ENCODE measurements at regions not wholly inside any gene's neighbourhood (a gene's known extent, or its start where the extent isn't known, plus 50 kb on each side); places are given as distances from the start of the nearest gene placed in this dataset.

DNA sequence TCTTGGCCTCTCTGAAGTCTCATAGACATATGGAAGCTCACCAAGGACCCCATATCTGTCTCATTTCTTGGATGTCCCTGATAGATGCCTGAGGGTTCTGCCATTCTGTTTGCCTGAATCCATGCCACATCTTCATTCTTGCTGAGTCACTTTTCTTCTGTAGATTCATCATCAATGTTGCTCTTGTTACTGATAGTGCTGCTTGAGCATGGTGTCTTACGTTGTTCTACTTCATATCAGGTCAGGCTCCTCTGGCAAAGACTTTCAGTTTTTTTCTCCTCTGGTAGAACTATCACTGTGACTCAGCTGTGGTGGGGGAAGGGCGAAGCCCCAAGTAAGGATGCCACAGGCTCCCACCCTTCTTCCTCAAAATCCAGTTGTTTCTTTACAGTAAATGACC is 885.2 kb downstream of the DCDC2C start:
- CTCF ChIA-PET: no interaction called here
- no peaks in the 10 kb centered on the region for H3K36me3 Mint-ChIP-seq (ENCODE audit: insufficient read depth, unreplicated experiment)
- TF ChIP-seq, protein P1, sequence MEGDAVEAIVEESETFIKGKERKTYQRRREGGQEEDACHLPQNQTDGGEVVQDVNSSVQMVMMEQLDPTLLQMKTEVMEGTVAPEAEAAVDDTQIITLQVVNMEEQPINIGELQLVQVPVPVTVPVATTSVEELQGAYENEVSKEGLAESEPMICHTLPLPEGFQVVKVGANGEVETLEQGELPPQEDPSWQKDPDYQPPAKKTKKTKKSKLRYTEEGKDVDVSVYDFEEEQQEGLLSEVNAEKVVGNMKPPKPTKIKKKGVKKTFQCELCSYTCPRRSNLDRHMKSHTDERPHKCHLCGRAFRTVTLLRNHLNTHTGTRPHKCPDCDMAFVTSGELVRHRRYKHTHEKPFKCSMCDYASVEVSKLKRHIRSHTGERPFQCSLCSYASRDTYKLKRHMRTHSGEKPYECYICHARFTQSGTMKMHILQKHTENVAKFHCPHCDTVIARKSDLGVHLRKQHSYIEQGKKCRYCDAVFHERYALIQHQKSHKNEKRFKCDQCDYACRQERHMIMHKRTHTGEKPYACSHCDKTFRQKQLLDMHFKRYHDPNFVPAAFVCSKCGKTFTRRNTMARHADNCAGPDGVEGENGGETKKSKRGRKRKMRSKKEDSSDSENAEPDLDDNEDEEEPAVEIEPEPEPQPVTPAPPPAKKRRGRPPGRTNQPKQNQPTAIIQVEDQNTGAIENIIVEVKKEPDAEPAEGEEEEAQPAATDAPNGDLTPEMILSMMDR (IDR thresholded peaks at IDR 0.05; ENCODE audit: unreplicated experiment): no peak
- intact Hi-C loops (cut with micrococcal nuclease): no loop called here
- H3K27ac Mint-ChIP-seq (ENCODE audit: low read depth, unreplicated experiment): no peak overlapping the region
- BruUV-seq (replicated peaks): no TSS peak
- H3K9me3 Mint-ChIP-seq (ENCODE audit: unreplicated experiment): no peaks in the 10 kb centered on the region
- no peak overlapping the region for H3K4me3 Mint-ChIP-seq (ENCODE audit: unreplicated experiment)
- no peaks in the 10 kb centered on the region for H3K27me3 Mint-ChIP-seq (ENCODE audit: insufficient read depth, unreplicated experiment)
- H3K4me1 Mint-ChIP-seq (ENCODE audit: insufficient read depth, unreplicated experiment): no peaks in the 10 kb centered on the region
- POLR2A ChIA-PET: no interaction called here
- DNase-seq (ENCODE audit: unreplicated experiment): no peak

DNA sequence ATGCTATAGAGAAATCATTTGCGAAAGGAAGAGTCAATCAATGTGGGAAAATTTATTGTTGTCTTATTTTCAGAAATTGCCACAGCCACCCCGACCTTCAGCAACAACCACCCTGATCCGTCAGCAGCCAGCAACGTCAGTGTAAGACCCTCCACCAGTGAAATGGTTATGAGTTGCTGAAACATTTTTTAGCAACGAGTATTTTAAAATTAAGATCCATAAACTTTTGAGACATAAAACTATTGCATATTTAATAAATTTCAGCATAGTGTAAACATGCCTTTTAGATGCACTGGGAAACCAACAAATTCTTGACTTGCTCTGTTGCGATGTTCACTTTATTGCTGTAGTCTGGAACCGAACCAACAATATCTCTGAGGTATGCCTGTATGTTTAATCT is 887.9 kb downstream of the DCDC2C start:
- Mint-ChIP-seq H3K4me3 (ENCODE audit: unreplicated experiment) (no peak overlapping the region), H3K27ac (ENCODE audit: low read depth, unreplicated experiment) (no peak overlapping the region), H3K27me3 (ENCODE audit: insufficient read depth, unreplicated experiment) (no peaks in the 10 kb centered on the region), H3K4me1 (ENCODE audit: insufficient read depth, unreplicated experiment) (no peaks in the 10 kb centered on the region), H3K36me3 (ENCODE audit: insufficient read depth, unreplicated experiment) (no peaks in the 10 kb centered on the region), H3K9me3 (ENCODE audit: unreplicated experiment) (no peaks in the 10 kb centered on the region)
- DNase-seq (ENCODE audit: unreplicated experiment): no peak
- no TSS peak for BruUV-seq (replicated peaks)
- TF ChIP-seq, protein P1 (IDR thresholded peaks at IDR 0.05; ENCODE audit: unreplicated experiment): no peak
- intact Hi-C loops (cut with micrococcal nuclease): no loop called here
- POLR2A ChIA-PET: no interaction called here
- CTCF ChIA-PET: no interaction called here

DNA sequence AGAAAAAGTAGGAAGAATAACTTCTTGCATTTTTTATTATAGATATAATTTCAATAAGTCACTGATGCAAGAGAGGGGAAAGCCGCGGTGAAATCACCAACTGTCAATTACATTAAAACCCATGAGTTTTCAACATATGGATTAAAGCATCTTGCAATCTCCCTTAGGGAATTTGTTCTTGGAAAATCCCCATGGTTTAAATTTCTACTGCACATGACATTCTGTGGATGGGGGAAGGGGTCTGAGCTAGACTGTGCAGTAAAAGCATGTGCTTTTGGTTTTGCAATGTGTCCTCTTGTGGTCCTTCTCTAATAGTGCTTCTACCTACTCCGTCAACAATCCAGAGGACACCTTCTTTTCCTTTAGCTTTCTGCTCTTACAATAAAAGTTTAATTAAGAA is 894.0 kb downstream of the DCDC2C start:
- Mint-ChIP-seq H3K36me3 (ENCODE audit: insufficient read depth, unreplicated experiment) (no peaks in the 10 kb centered on the region), H3K4me1 (ENCODE audit: insufficient read depth, unreplicated experiment) (no peaks in the 10 kb centered on the region), H3K27ac (ENCODE audit: low read depth, unreplicated experiment) (no peak overlapping the region), H3K9me3 (ENCODE audit: unreplicated experiment) (peaks cover 8% of the 10 kb centered on the region), H3K4me3 (ENCODE audit: unreplicated experiment) (no peak overlapping the region), H3K27me3 (ENCODE audit: insufficient read depth, unreplicated experiment) (no peaks in the 10 kb centered on the region)
- POLR2A ChIA-PET: no interaction called here
- CTCF ChIA-PET: no interaction called here
- no peak for DNase-seq (ENCODE audit: unreplicated experiment)
- no TSS peak for BruUV-seq (replicated peaks)
- TF ChIP-seq, protein P1 (IDR thresholded peaks at IDR 0.05; ENCODE audit: unreplicated experiment): no peak
- intact Hi-C loops (cut with micrococcal nuclease): no loop called here

DNA sequence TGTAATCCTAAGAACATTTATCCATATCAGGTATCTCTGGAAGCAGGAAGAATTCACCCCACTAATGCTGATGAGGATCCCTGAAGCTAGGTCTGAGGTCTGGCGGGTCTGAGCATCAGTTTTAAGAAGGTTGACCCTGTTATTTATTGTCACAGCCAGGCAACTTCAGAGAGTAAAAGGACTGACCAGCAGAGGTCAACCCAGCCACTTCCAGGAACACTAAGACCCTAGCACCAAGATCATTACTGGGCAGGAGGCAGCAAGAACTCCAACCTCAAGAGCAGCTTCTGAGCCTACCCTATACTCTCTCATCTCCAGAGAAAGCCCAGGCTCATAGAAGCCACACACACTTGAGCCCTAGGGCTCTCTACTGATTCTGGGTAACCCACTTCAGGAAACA is 901.4 kb downstream of the DCDC2C start:
- Mint-ChIP-seq H3K36me3 (ENCODE audit: insufficient read depth, unreplicated experiment) (no peaks in the 10 kb centered on the region), H3K9me3 (ENCODE audit: unreplicated experiment) (no peaks in the 10 kb centered on the region), H3K27me3 (ENCODE audit: insufficient read depth, unreplicated experiment) (no peaks in the 10 kb centered on the region), H3K27ac (ENCODE audit: low read depth, unreplicated experiment) (no peak overlapping the region), H3K4me3 (ENCODE audit: unreplicated experiment) (no peak overlapping the region), H3K4me1 (ENCODE audit: insufficient read depth, unreplicated experiment) (no peaks in the 10 kb centered on the region)
- TF ChIP-seq, protein P1 (IDR thresholded peaks at IDR 0.05; ENCODE audit: unreplicated experiment): no peak
- no TSS peak for BruUV-seq (replicated peaks)
- POLR2A ChIA-PET: no interaction called here
- DNase-seq (ENCODE audit: unreplicated experiment): no peak
- intact Hi-C loops (cut with micrococcal nuclease): no loop called here
- CTCF ChIA-PET: no interaction called here
